ENCODE measurements at regions not wholly inside any gene's neighbourhood (a gene's known extent, or its start where the extent isn't known, plus 50 kb on each side); places are given as distances from the start of the nearest gene placed in this dataset.

DNA sequence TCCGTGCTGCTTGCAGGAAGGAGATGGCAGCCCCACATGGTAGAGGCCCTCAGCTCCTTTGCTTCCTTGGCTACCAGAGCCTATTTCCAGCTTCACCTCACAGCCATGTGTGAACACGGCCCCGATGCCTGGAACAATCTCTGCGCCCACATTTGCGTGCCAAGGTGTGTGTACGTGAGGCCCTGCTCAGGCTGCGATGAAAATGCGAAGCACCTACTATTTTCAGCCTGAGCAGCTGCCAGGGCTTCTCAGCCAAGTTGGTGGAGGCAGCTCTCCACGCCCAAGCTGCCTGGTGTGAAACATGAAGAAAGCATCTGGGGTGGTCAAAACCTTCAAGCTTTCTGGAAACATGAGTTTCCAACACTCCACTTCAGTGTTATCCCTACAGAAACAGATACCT is 177.8 kb upstream of the EGLN3 start:
- ATAC-seq (no peak), DNase-seq (no peak)
- Histone ChIP-seq H3K36me3 (ENCODE audit: low read depth) (no peaks in the 10 kb centered on the region), H3K9me3 (no peaks in the 10 kb centered on the region), H3K4me1 (ENCODE audit: low read depth) (no peaks in the 10 kb centered on the region), H3K4me3 (no peak overlapping the region)
- TF ChIP-seq, protein P1, sequence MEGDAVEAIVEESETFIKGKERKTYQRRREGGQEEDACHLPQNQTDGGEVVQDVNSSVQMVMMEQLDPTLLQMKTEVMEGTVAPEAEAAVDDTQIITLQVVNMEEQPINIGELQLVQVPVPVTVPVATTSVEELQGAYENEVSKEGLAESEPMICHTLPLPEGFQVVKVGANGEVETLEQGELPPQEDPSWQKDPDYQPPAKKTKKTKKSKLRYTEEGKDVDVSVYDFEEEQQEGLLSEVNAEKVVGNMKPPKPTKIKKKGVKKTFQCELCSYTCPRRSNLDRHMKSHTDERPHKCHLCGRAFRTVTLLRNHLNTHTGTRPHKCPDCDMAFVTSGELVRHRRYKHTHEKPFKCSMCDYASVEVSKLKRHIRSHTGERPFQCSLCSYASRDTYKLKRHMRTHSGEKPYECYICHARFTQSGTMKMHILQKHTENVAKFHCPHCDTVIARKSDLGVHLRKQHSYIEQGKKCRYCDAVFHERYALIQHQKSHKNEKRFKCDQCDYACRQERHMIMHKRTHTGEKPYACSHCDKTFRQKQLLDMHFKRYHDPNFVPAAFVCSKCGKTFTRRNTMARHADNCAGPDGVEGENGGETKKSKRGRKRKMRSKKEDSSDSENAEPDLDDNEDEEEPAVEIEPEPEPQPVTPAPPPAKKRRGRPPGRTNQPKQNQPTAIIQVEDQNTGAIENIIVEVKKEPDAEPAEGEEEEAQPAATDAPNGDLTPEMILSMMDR (IDR thresholded peaks at IDR 0.05): no peak
- intact Hi-C loops (cut with DNase I, micrococcal nuclease): no loop called here

DNA sequence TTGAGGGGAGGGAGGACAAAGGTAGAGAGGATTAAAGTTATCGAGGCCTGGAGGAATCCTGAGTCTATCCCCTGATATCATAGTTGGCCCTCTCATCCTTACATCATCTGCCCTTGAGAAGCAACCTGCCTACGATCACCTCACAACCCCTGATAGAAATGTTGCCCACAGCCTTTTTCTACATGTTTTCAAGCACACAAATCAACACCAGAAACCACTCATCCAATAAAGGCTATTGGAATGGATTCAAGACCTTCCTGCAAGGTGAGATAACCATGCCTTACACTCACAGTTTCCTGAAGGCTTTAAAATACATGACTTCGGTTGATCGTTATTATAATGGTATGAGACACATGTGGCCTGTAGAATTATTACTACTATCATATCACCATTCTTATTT is 175.7 kb upstream of the EGLN3 start:
- H3K36me3 ChIP-seq (ENCODE audit: low read depth): no peaks in the 10 kb centered on the region
- no peak for ATAC-seq
- H3K9me3 ChIP-seq: no peaks in the 10 kb centered on the region
- TF ChIP-seq, protein P1 (IDR thresholded peaks at IDR 0.05): no peak
- no peak overlapping the region for H3K4me3 ChIP-seq
- intact Hi-C loops (cut with DNase I, micrococcal nuclease): no loop called here
- no peaks in the 10 kb centered on the region for H3K4me1 ChIP-seq (ENCODE audit: low read depth)
- DNase-seq: no peak

DNA sequence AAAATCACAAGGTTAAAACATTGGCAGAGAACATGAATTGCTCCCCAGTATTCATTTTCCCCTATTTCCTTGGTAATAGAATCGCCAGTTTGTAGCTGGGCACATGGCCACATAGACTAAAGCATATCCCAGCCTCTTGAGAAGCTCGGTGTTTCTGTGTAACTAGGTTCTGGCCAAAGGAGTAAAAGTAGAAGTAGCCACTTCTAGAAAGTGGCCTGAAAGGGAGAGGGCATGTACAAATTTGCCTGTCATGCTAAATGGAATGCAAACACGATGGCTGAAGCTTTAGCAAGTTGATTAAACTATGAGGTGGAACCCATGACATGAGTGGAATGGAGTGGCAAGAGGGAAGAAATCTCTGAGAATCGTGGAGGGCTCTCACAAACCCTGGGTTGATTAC is 173.7 kb upstream of the EGLN3 start:
- no peaks in the 10 kb centered on the region for H3K9me3 ChIP-seq
- TF ChIP-seq, protein P1 (IDR thresholded peaks at IDR 0.05): no peak
- no peak for DNase-seq
- intact Hi-C loops (cut with DNase I, micrococcal nuclease): no loop called here
- H3K4me1 ChIP-seq (ENCODE audit: low read depth): no peaks in the 10 kb centered on the region
- no peak for ATAC-seq
- no peaks in the 10 kb centered on the region for H3K36me3 ChIP-seq (ENCODE audit: low read depth)
- no peak overlapping the region for H3K4me3 ChIP-seq

DNA sequence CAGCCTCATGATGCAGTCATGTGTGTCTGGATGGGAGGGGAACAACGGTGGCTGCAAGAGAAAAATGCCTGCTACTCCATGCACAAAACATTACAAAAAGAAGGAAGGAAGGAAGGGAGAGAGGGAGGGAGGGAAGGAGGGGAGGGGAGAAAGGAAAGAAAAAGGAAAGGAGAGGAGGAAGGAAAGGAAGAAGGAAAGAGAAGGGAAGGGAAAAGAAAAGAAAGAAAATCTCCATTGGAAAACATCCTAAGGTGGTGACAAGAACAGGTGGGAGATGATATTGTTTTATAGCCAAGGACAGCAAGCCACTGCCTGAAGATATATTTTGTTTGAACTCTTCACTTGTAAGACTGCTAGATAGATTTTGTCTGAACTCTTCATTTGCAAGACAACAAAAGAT is 171.8 kb upstream of the EGLN3 start:
- no peaks in the 10 kb centered on the region for H3K9me3 ChIP-seq
- intact Hi-C loops (cut with DNase I, micrococcal nuclease): no loop called here
- TF ChIP-seq, protein P1 (IDR thresholded peaks at IDR 0.05): no peak
- no peaks in the 10 kb centered on the region for H3K4me1 ChIP-seq (ENCODE audit: low read depth)
- DNase-seq (no peak), ATAC-seq (no peak)
- H3K36me3 ChIP-seq (ENCODE audit: low read depth): no peaks in the 10 kb centered on the region
- H3K4me3 ChIP-seq: no peak overlapping the region

DNA sequence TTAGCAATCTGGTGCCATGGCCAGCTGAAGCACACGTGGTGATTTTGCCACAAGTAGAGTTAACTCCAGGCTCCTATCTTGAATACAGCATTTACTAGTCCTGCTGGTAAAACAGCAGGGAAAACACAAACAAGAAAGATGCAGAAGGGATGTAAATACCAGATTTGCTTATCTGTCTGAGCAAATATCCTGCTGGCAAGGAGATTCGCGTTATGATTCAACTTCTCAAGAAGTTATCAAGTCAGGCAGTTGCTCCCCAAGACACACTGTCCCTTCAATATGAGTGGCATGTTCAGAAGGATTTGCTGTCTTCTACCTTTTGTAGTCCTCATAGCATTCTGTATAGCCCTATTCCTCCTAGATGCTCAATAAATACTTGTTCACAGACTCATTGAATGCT is 171.2 kb upstream of the EGLN3 start:
- no peaks in the 10 kb centered on the region for H3K4me1 ChIP-seq (ENCODE audit: low read depth)

More for the DNA sequence above, 171.2 kb upstream of the EGLN3 start:
- intact Hi-C loops (cut with DNase I, micrococcal nuclease): no loop called here
- DNase-seq: no peak
- Histone ChIP-seq H3K9me3 (no peaks in the 10 kb centered on the region), H3K4me3 (no peak overlapping the region), H3K36me3 (ENCODE audit: low read depth) (no peaks in the 10 kb centered on the region)
- TF ChIP-seq, protein P1 (IDR thresholded peaks at IDR 0.05): no peak
- ATAC-seq: no peak
